Stimulated activated memory B cell treated with anti-CD40 and anti-IgM and Interleukin-4, amounts not matched to agents 10 μg/mL and 1 μg/mL and 100 μg/mL, for 72 hours (primary cell): ENCODE measurements at regions not wholly inside any gene's neighbourhood (a gene's known extent, or its start where the extent isn't known, plus 50 kb on each side); places are given as distances from the start of the nearest gene placed in this dataset.

Experiments
- ATAC-seq: fragments of 150-1000 bp; cut with Tn5 transposase; 2 replicates; pipeline ENCODE4 v1.10.0; 2021
- H3K27ac Mint-ChIP-seq: one replicate; pipeline ENCODE4 v1.8.0; 2022; ENCODE audit warnings: mild to moderate bottlenecking, mixed read lengths
- H3K27me3 Mint-ChIP-seq: one replicate; pipeline ENCODE4 v1.8.0; 2022; ENCODE audit warnings: mixed read lengths
- H3K36me3 Mint-ChIP-seq: one replicate; pipeline ENCODE4 v1.8.0; 2022; ENCODE audit warnings: mixed read lengths
- H3K4me1 Mint-ChIP-seq: one replicate; pipeline ENCODE4 v1.8.0; 2022; ENCODE audit warnings: mixed read lengths
- H3K4me3 Mint-ChIP-seq: one replicate; pipeline ENCODE4 v1.8.0; 2022; ENCODE audit warnings: mild to moderate bottlenecking, moderate library complexity, mixed read lengths
- H3K9me3 Mint-ChIP-seq: one replicate; pipeline ENCODE4 v1.8.0; 2022; ENCODE audit warnings: mixed read lengths

GRCh38 chr6:104632588-104632987 is 227.1 kb downstream of the HACE1 start:
- no peaks in the 10 kb centered on the region for H3K4me1 Mint-ChIP-seq
- H3K27me3 Mint-ChIP-seq: no peaks in the 10 kb centered on the region
- H3K27ac Mint-ChIP-seq: no peak overlapping the region
- H3K9me3 Mint-ChIP-seq: no peaks in the 10 kb centered on the region
- H3K36me3 Mint-ChIP-seq: no peaks in the 10 kb centered on the region
- ATAC-seq: no peak
- no peak overlapping the region for H3K4me3 Mint-ChIP-seq

- H3K36me3 Mint-ChIP-seq: no peaks in the 10 kb centered on the region
- ATAC-seq: no peak
These were observed 228.8 kb downstream of the HACE1 start for GRCh38 chr6:104630955-104631354.

GRCh38 chr6:104630522-104630921 is 229.2 kb downstream of the HACE1 start:
- Mint-ChIP-seq H3K27ac (no peak overlapping the region), H3K4me3 (no peak overlapping the region), H3K9me3 (no peaks in the 10 kb centered on the region), H3K4me1 (no peaks in the 10 kb centered on the region), H3K36me3 (no peaks in the 10 kb centered on the region), H3K27me3 (no peaks in the 10 kb centered on the region)
- no peak for ATAC-seq

More at GRCh38 chr6:104630955-104631354, 228.8 kb downstream of the HACE1 start:
- no peak overlapping the region for H3K4me3 Mint-ChIP-seq
- H3K27ac Mint-ChIP-seq: no peak overlapping the region
- no peaks in the 10 kb centered on the region for H3K27me3 Mint-ChIP-seq
- no peaks in the 10 kb centered on the region for H3K9me3 Mint-ChIP-seq
- no peaks in the 10 kb centered on the region for H3K4me1 Mint-ChIP-seq

- Mint-ChIP-seq H3K36me3 (no peaks in the 10 kb centered on the region), H3K9me3 (no peaks in the 10 kb centered on the region), H3K27ac (no peak overlapping the region), H3K4me3 (no peak overlapping the region), H3K4me1 (no peaks in the 10 kb centered on the region), H3K27me3 (no peaks in the 10 kb centered on the region)
- no peak for ATAC-seq
These were observed 229.9 kb downstream of the HACE1 start for GRCh38 chr6:104629826-104630225.

- Mint-ChIP-seq H3K27me3 (no peaks in the 10 kb centered on the region), H3K4me1 (no peaks in the 10 kb centered on the region), H3K4me3 (no peak overlapping the region), H3K27ac (no peak overlapping the region), H3K36me3 (no peaks in the 10 kb centered on the region), H3K9me3 (no peaks in the 10 kb centered on the region)
- ATAC-seq: no peak
These were observed 234.2 kb downstream of the HACE1 start for GRCh38 chr6:104625536-104625935.

GRCh38 chr6:104623052-104623690 is 236.5 kb downstream of the HACE1 start:
- no peaks in the 10 kb centered on the region for H3K27me3 Mint-ChIP-seq
- no peak for ATAC-seq
- H3K27ac Mint-ChIP-seq: no peak overlapping the region
- H3K36me3 Mint-ChIP-seq: no peaks in the 10 kb centered on the region
- H3K4me1 Mint-ChIP-seq: no peaks in the 10 kb centered on the region
- H3K4me3 Mint-ChIP-seq: no peak overlapping the region
- no peaks in the 10 kb centered on the region for H3K9me3 Mint-ChIP-seq

GRCh38 chr6:104621396-104621795 is 238.3 kb downstream of the HACE1 start:
- ATAC-seq: no peak
- Mint-ChIP-seq H3K36me3 (no peaks in the 10 kb centered on the region), H3K9me3 (no peaks in the 10 kb centered on the region), H3K27me3 (no peaks in the 10 kb centered on the region), H3K4me3 (no peak overlapping the region), H3K4me1 (no peaks in the 10 kb centered on the region), H3K27ac (no peak overlapping the region)

- Mint-ChIP-seq H3K27me3 (no peaks in the 10 kb centered on the region), H3K4me1 (no peaks in the 10 kb centered on the region), H3K36me3 (no peaks in the 10 kb centered on the region), H3K4me3 (no peak overlapping the region), H3K9me3 (no peaks in the 10 kb centered on the region), H3K27ac (no peak overlapping the region)
- no peak for ATAC-seq
These were observed 242.1 kb downstream of the HACE1 start for GRCh38 chr6:104617591-104617990.

- Mint-ChIP-seq H3K36me3 (no peaks in the 10 kb centered on the region), H3K27ac (no peak overlapping the region), H3K27me3 (no peaks in the 10 kb centered on the region), H3K9me3 (no peaks in the 10 kb centered on the region), H3K4me1 (no peaks in the 10 kb centered on the region), H3K4me3 (no peak overlapping the region)
- no peak for ATAC-seq
These were observed 245.3 kb downstream of the HACE1 start for GRCh38 chr6:104614394-104614793.

GRCh38 chr6:104613416-104614001 is 246.2 kb downstream of the HACE1 start:
- no peak overlapping the region for H3K27ac Mint-ChIP-seq
- no peaks in the 10 kb centered on the region for H3K4me1 Mint-ChIP-seq
- no peaks in the 10 kb centered on the region for H3K36me3 Mint-ChIP-seq
- H3K9me3 Mint-ChIP-seq: no peaks in the 10 kb centered on the region
- ATAC-seq: no peak
- H3K4me3 Mint-ChIP-seq: no peak overlapping the region
- no peaks in the 10 kb centered on the region for H3K27me3 Mint-ChIP-seq

- Mint-ChIP-seq H3K36me3 (no peaks in the 10 kb centered on the region), H3K9me3 (no peaks in the 10 kb centered on the region), H3K4me3 (no peak overlapping the region), H3K4me1 (no peaks in the 10 kb centered on the region), H3K27ac (no peak overlapping the region), H3K27me3 (no peaks in the 10 kb centered on the region)
- ATAC-seq: no peak
These were observed 247.2 kb downstream of the HACE1 start for GRCh38 chr6:104612541-104612940.

- no peaks in the 10 kb centered on the region for H3K27me3 Mint-ChIP-seq
- ATAC-seq: no peak
These were observed 251.6 kb downstream of the HACE1 start for GRCh38 chr6:104608101-104608500.

GRCh38 chr6:104607501-104607900 is 252.2 kb downstream of the HACE1 start:
- Mint-ChIP-seq H3K4me1 (no peaks in the 10 kb centered on the region), H3K9me3 (no peaks in the 10 kb centered on the region), H3K36me3 (no peaks in the 10 kb centered on the region), H3K27me3 (no peaks in the 10 kb centered on the region), H3K27ac (no peak overlapping the region), H3K4me3 (no peak overlapping the region)
- ATAC-seq: no peak

More at GRCh38 chr6:104608101-104608500, 251.6 kb downstream of the HACE1 start:
- Mint-ChIP-seq H3K27ac (no peak overlapping the region), H3K4me3 (no peak overlapping the region), H3K36me3 (no peaks in the 10 kb centered on the region), H3K4me1 (no peaks in the 10 kb centered on the region), H3K9me3 (no peaks in the 10 kb centered on the region)

- Mint-ChIP-seq H3K27ac (no peak overlapping the region), H3K36me3 (no peaks in the 10 kb centered on the region), H3K27me3 (no peaks in the 10 kb centered on the region), H3K9me3 (no peaks in the 10 kb centered on the region), H3K4me1 (no peaks in the 10 kb centered on the region), H3K4me3 (no peak overlapping the region)
- ATAC-seq: no peak
These were observed 253.4 kb downstream of the HACE1 start for GRCh38 chr6:104606361-104606760.

- Mint-ChIP-seq H3K36me3 (no peaks in the 10 kb centered on the region), H3K4me1 (no peaks in the 10 kb centered on the region), H3K4me3 (no peak overlapping the region), H3K27me3 (no peaks in the 10 kb centered on the region), H3K9me3 (no peaks in the 10 kb centered on the region), H3K27ac (no peak overlapping the region)
- no peak for ATAC-seq
These were observed 255.0 kb downstream of the HACE1 start for GRCh38 chr6:104604685-104605084.

- ATAC-seq: no peak
- no peaks in the 10 kb centered on the region for H3K9me3 Mint-ChIP-seq
- H3K4me1 Mint-ChIP-seq: no peaks in the 10 kb centered on the region
- H3K36me3 Mint-ChIP-seq: no peaks in the 10 kb centered on the region
- H3K4me3 Mint-ChIP-seq: no peak overlapping the region
- no peak overlapping the region for H3K27ac Mint-ChIP-seq
- no peaks in the 10 kb centered on the region for H3K27me3 Mint-ChIP-seq
These were observed 256.5 kb downstream of the HACE1 start for GRCh38 chr6:104603108-104603745.
